H7 (cell line): ENCODE measurements at regions not wholly inside any gene's neighbourhood (a gene's known extent, or its start where the extent isn't known, plus 50 kb on each side); places are given as distances from the start of the nearest gene placed in this dataset.

Source experiments
- DNase-seq: peaks from one replicate; pipeline ENCODE4 v3.0.0; 2012
- H3K27me3 ChIP-seq: 2 replicates; pipeline ENCODE4 v1.6.0; 2011; ENCODE audit warnings: mild to moderate bottlenecking, low read length; ENCODE audit not compliant: control insufficient read depth, insufficient read depth
- H3K36me3 ChIP-seq: replicated peaks from 2 replicates; pipeline ENCODE4 v1.5.1; 2011; ENCODE audit warnings: low read length; ENCODE audit not compliant: control insufficient read depth, insufficient read depth
- H3K4me3 ChIP-seq: 2 replicates; pipeline ENCODE4 v1.5.1; 2011; ENCODE audit warnings: low read depth, mild to moderate bottlenecking, control low read depth, low read length, moderate library complexity; ENCODE audit not compliant: insufficient read depth

DNA sequence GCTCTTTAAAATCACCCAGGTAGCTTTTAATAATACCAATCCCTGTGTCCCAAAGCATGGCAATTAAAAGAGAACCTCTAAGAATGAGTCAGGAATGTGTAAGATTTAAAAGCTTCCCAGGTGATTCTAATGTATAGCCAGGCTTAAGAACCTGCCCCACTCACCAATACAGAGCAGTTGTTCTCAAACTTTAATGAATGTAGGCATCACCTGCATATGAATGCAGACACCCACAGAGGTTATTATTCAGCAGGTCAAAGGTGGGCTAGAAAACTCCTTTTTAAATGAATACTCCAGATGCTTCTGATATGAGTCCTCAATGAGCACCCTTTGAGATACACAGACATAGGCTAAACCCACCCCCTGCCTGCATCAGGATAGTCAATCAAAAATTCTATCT lies 298.1 kb upstream of the KCNMB2 start:
- H3K36me3 ChIP-seq = no peaks in the 10 kb centered on the region
- no peaks in the 10 kb centered on the region for H3K27me3 ChIP-seq
- DNase-seq = peak; percentile 0
- no peak overlapping the region for H3K4me3 ChIP-seq

GRCh38 chr3:178244733-178245709 lies 291.2 kb upstream of the KCNMB2 start:
- no peaks in the 10 kb centered on the region for H3K36me3 ChIP-seq
- H3K4me3 ChIP-seq = no peak overlapping the region
- DNase-seq = no peak
- no peaks in the 10 kb centered on the region for H3K27me3 ChIP-seq

DNA sequence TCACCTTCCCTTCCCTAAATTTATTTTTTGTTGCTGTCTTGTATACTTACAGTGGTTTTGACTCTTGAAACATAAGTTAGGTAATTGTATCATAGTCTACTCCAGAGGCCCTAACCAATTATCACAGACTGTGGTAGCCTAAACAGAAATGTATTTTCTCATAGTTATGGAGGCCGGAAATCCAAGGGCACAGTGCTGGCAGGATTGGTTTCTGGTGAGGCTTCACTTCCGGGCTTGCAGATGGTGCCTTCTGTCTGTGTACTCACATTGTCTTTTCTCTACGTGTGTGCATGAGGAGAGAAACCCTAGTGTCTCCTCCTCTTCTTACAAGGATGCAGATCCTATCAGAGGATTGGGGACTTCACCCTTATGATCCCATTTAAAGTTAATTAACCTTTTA lies 290.2 kb upstream of the KCNMB2 start:
- Histone ChIP-seq H3K27me3 (no peaks in the 10 kb centered on the region), H3K36me3 (no peaks in the 10 kb centered on the region), H3K4me3 (no peak overlapping the region)
- no peak for DNase-seq

DNA sequence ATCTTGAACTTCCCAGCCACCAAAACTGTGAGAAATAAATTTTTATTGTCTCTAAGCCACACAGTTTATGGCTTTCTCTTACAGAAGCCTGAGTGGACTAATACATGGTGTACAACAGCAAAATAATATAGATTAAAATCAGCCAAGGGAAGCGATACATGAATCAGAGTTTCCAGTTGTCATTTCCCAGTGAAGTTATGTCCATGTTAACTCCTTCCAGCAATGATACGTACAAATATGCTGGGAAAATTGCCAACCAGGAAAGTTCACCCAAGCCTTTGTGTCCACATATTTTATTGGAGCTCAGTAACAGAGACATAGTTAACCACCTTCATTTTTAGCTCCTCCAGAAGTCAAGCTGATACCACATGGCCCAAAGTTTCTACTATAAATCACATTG lies 280.9 kb upstream of the KCNMB2 start:
- Histone ChIP-seq H3K4me3 (no peak overlapping the region), H3K27me3 (no peaks in the 10 kb centered on the region), H3K36me3 (no peaks in the 10 kb centered on the region)
- no peak for DNase-seq

GRCh38 chr3:178257491-178257890 lies 278.7 kb upstream of the KCNMB2 start:
- H3K36me3 ChIP-seq = no peaks in the 10 kb centered on the region
- no peaks in the 10 kb centered on the region for H3K27me3 ChIP-seq
- H3K4me3 ChIP-seq = no peak overlapping the region
- DNase-seq = no peak

GRCh38 chr3:178258121-178258520 lies 278.1 kb upstream of the KCNMB2 start:
- DNase-seq = no peak
- no peaks in the 10 kb centered on the region for H3K27me3 ChIP-seq
- no peaks in the 10 kb centered on the region for H3K36me3 ChIP-seq
- H3K4me3 ChIP-seq = no peak overlapping the region

GRCh38 chr3:178259703-178260102 lies 276.5 kb upstream of the KCNMB2 start:
- no peaks in the 10 kb centered on the region for H3K36me3 ChIP-seq

GRCh38 chr3:178260887-178261565 lies 275.2 kb upstream of the KCNMB2 start:
- H3K36me3 ChIP-seq = no peaks in the 10 kb centered on the region
- H3K4me3 ChIP-seq = no peak overlapping the region
- H3K27me3 ChIP-seq = no peaks in the 10 kb centered on the region

More at GRCh38 chr3:178259703-178260102, 276.5 kb upstream of the KCNMB2 start:
- no peak for DNase-seq
- no peak overlapping the region for H3K4me3 ChIP-seq
- H3K27me3 ChIP-seq = no peaks in the 10 kb centered on the region

DNA sequence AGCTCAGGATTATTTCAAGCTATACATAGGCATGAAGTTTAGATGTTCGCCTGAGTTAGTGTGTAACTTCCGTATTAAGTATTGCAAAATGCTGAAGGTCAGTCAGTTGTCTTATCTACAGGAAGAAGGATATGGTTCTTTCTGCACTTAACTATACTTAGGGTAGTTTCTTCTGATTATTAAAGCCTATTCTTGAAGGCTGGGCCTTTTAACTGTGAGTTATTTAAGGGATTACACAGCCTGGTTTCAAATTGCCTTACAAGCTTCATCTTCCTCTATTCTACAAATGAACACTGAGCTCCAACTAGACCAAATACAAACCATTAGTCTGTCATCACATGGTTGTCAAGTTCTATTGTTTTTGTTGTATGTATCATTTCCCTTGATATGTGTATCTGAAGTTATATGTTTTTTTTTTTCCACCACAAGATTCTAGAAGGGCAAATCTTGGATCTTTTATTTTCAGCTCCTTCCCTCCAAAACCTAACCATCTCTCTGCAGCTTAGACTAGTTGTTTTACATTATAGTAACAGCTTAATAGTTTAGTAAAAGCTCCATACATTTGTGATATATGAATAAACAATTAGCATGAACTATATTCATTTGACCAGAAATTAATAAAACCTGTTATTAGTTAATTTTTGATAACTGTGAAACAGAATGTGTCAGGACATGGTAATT lies 272.9 kb upstream of the KCNMB2 start:
- no peak for DNase-seq
- Histone ChIP-seq H3K36me3 (no peaks in the 10 kb centered on the region), H3K27me3 (no peaks in the 10 kb centered on the region), H3K4me3 (no peak overlapping the region)

More at GRCh38 chr3:178260887-178261565, 275.2 kb upstream of the KCNMB2 start:
- DNase-seq = no peak

DNA sequence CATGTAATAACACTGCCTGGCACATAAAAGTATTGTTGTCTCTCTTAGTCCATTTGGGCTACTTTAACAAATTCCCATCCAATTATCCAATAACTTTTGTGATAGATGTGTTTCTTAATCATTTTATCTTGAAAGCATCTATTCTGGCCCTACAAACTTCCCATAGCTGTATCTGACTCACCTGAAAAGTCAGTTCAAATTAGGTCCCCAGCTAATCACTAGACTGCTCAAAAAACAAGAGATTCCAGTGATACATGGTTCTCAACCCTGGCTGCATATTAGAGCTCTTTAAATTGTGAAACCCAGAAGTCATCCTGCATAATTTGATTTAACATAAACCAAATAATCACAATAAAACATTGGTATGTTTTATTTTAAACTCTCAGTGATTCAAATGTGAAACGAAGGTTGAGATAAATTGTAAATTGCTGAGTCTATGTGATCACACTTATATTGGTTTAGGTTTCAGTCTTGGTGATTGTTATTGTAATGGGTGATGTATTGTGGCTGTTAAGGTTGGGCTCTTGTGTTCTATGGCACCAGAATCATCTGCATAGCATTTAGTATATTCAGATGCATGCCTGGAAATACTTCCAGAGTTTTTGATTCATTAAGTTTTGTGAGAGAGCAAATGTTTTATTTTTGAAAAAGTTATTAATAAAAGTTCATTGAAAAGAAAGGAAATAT lies 268.9 kb upstream of the KCNMB2 start:
- Histone ChIP-seq H3K4me3 (no peak overlapping the region), H3K36me3 (no peaks in the 10 kb centered on the region), H3K27me3 (no peaks in the 10 kb centered on the region)
- no peak for DNase-seq

DNA sequence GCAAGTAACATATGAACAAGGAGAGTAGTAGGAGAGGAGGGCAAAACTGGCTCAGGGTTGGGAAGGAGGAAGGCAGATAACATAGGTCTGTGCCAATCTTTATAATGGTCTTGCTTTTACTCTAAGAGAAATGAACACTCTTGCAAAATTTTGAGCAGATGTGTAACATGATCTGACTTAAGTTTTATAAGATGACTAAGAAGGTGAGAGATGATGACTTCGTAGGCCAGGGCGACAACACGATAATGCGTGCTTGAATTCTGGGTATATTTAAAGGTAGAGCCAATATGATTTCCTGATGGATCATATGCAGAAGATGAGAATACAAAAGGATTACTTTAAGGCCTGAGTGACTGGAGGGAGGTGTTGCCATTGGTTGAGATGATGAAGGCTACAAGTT lies 265.4 kb upstream of the KCNMB2 start:
- Histone ChIP-seq H3K36me3 (no peaks in the 10 kb centered on the region), H3K27me3 (no peaks in the 10 kb centered on the region), H3K4me3 (no peak overlapping the region)
- DNase-seq = no peak

- Histone ChIP-seq H3K4me3 (no peak overlapping the region), H3K36me3 (no peaks in the 10 kb centered on the region), H3K27me3 (no peaks in the 10 kb centered on the region)
- no peak for DNase-seq
Observed at GRCh38 chr3:178271740-178272387, 264.4 kb upstream of the KCNMB2 start.

DNA sequence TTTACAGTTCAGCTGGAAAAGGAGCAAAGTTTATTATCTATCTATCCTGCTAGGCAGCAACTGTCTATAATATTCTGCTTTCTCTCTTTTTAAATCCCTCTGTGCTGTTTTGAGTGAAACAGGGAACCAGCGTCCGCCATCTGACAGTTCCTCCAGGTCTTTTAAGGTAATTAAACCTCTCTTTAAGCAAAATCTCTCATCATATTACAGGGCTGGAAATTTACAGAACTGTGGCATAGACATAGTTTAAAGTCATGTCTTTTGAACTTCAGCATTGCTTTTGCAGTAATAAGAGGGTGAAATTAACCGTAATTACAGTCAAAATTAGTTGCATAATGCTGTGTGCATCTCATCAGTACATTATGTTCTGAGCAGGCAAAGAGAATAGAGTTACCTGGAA lies 263.4 kb upstream of the KCNMB2 start:
- Histone ChIP-seq H3K4me3 (no peak overlapping the region), H3K27me3 (no peaks in the 10 kb centered on the region), H3K36me3 (no peaks in the 10 kb centered on the region)
- DNase-seq = no peak

GRCh38 chr3:178274711-178275110 lies 261.5 kb upstream of the KCNMB2 start:
- no peaks in the 10 kb centered on the region for H3K27me3 ChIP-seq
- H3K4me3 ChIP-seq = no peak overlapping the region
- H3K36me3 ChIP-seq = no peaks in the 10 kb centered on the region
- no peak for DNase-seq
